HL-60 (cell line): ENCODE measurements at regions not wholly inside any gene's neighbourhood (a gene's known extent, or its start where the extent isn't known, plus 50 kb on each side); places are given as distances from the start of the nearest gene placed in this dataset.

Experiments used
- CTCF ChIP-seq: IDR thresholded peaks from one replicate; pipeline ENCODE4 v1.5.1; 2011; ENCODE audit warnings: low read length, control low read depth, inconsistent platforms; ENCODE audit not compliant: insufficient read depth
- GABPA ChIP-seq: IDR thresholded peaks from 2 replicates; pipeline ENCODE4 v1.6.1; 2012; ENCODE audit warnings: low read depth
- POLR2AphosphoS5 ChIP-seq: IDR thresholded peaks from 2 replicates; pipeline ENCODE4 v1.6.1; 2012; ENCODE audit warnings: low read depth
- REST ChIP-seq: IDR thresholded peaks from 2 replicates; pipeline ENCODE4 v1.6.1; 2012; ENCODE audit warnings: low read depth; ENCODE audit not compliant: insufficient replicate concordance
- SPI1 ChIP-seq: IDR thresholded peaks from 2 replicates; pipeline ENCODE4 v1.6.1; 2012; ENCODE audit warnings: low read depth, mild to moderate bottlenecking, borderline replicate concordance

- no peak for TF ChIP-seq CTCF
- no peak for TF ChIP-seq POLR2AphosphoS5
- TF ChIP-seq REST: no peak
- no peak for TF ChIP-seq SPI1
- no peak for TF ChIP-seq GABPA
These were observed 448.2 kb upstream of the TBX3 start for GRCh38 chr12:115132145-115132544.
